Endometrium (tissue), 2 donors: ENCODE measurements at regions not wholly inside any gene's neighbourhood (a gene's known extent, or its start where the extent isn't known, plus 50 kb on each side); places are given as distances from the start of the nearest gene placed in this dataset.

Experiments used
- FAIRE-seq: peaks from 2 replicates; lab custom pipeline; 2012; peaks lifted over from hg19 to GRCh38; lab: Jason Lieb, UNC
- donor health status: control.
- donor health status: control.

DNA sequence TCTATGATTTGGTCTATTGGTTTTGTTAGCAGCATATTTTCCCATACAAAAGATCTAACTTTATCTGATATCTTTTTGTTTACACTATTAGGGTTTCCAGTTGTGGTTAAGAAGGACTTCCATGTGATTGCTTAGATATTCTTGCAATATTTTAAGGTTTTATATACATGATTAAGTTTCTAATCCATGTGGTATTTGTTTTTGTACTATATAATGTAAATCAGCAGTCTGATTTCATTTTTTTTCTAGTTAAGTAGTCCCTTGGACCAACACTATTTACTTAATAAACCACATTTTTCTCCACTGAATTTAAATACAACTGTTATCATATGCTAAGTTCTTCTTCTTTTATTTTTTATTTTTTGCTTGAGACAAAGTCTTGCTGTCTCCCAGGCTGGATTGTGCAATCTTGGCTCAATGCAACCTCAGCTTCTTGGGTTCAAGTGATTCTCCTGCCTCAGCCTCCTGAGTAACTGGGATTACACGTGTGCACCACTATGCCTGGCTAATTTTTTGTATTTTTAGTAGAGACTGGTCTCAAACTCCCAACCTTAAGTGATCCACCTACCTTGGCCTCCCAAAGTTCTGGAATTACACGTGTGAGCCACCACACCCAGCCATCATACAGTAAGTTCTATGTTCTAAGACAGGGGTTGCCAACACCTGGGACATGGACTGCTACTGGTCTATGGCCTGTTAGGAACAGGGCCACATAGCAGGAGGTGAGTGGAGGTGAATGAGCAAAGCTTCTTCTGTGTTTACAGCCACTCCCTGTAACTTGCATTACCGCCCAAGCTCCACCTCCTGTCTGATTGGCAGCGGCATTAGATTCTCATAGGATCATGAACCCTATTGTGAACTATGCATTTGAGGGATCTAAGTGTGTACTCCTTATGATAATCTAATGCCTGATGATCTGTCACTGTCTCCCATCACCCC is 58.5 kb upstream of the RAB27B start:
- FAIRE-seq: no peak

DNA sequence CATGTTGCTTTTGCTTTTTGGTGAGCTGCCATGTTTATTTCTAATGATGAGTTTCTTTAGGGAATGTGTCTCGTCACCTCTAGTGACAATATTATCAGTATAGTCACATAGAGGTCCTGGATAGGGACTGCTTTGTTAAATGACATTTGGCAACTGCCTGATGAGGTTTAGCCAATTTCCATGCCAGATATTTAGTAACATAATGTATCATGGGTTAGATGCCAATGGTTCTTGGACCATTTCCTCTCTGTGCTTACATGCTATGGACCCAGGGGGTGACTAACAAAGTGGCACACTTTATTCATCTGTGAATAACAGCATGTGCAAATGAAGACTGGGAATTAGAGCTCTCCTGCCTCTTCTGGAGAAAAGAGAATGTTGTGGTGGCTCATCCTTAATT is 56.2 kb upstream of the RAB27B start:
- FAIRE-seq: no peak

DNA sequence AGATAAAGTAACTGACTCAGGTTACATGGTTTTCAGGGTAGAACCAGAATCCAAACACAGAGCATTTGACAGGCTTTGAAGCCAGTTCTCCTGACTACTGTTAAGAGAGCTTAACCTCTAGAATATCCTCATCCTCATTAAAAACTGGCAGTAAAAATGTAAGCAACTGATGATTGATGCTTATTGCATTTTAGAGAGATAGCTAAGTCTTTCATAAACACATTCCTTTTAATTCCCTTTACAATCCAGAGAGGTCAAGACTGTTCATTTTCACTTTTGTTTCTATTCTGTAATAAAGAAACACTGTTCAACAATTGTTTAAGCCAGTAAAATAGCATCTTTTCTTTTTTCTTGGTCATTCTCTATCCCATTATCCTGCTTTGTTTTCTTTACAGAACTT is 53.9 kb upstream of the RAB27B start:
- peak; percentile 87 for FAIRE-seq

GRCh38 chr18:54774981-54775665 is 53.2 kb upstream of the RAB27B start:
- FAIRE-seq: no peak

DNA sequence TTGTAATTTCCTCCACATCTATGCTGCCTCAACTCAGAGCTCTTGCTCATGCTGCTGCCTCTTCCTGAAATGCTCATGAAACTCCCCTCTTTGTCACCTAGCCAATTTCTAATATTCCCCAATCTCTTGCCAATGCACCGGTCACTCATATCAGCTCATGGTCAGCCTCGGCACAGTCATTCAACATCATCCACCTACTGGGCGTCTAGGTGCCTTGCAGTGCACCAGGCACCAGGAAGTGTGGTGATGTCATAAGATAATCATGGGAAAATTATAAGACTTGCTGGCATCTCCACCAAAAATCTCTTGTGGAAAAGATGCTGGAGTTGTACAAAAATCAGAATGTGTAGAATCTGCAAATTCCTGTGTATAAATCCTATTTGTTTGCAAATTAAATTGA is 52.6 kb upstream of the RAB27B start:
- no peak for FAIRE-seq

GRCh38 chr18:54776282-54776977 is 51.8 kb upstream of the RAB27B start:
- no peak for FAIRE-seq

DNA sequence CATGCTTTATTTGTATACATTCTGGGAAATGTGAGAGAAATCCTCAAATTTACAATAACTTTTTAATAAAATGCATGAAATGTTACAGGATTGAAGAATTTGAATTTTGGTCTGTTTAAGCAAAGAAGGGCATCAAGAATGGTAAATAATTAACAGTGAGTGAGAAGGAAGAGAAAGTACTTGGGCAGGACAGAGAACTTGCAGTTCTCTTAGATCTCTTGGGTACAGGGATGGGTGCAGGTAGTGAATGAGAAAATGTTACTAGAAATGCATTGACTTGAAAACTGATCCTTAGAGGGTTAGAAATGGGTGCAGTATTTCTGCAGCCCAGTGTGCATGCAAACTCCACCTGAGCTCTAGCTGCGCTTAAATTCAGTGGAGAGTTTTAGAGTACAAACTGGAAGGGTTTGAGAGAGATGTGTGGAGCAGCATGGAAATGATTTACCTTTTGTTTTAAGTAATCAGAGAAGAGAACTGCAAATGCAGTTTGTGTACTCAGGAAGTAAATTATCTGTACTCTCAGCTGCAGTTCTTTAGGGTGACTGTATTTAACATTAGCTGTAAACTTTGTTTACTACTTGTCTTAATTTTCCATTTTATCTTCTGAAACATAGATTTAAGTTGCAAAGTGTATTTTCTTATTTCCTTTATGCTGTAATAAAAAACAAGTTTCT is 51.0 kb upstream of the RAB27B start:
- FAIRE-seq: no peak

GRCh38 chr18:54777989-54778388 is 50.3 kb upstream of the RAB27B start:
- no peak for FAIRE-seq
